ENCODE measurements at regions not wholly inside any gene's neighbourhood (a gene's known extent, or its start where the extent isn't known, plus 50 kb on each side); places are given as distances from the start of the nearest gene placed in this dataset.
"Not testable (repeated sequence)": the region's sequence is repeated elsewhere in the genome, so short reads cannot be mapped to it uniquely, and the experiment has no call there.

- DNase-seq, result not testable (repeated sequence)
Measured at GRCh38 chr7:6882321-6882721, 56.2 kb upstream of the CCZ1B start.

GRCh38 chr7:6883756-6884155 is 57.7 kb upstream of the CCZ1B start:
- not testable (repeated sequence) for DNase-seq

GRCh38 chr7:6886198-6886597 is 60.1 kb upstream of the CCZ1B start:
- DNase-seq, result no peak

GRCh38 chr7:6888267-6889045 is 62.4 kb upstream of the CCZ1B start:
- DNase-seq, result not testable (repeated sequence)

- DNase-seq, result no peak
Measured at GRCh38 chr7:6889252-6889812, 63.3 kb upstream of the CCZ1B start.

GRCh38 chr7:6902097-6902518 is 76.0 kb upstream of the CCZ1B start:
- DNase-seq, result not testable (repeated sequence)

GRCh38 chr7:6903289-6903688 is 77.2 kb upstream of the CCZ1B start:
- DNase-seq, result not testable (repeated sequence)

GRCh38 chr7:6903792-6904191 is 77.7 kb upstream of the CCZ1B start:
- DNase-seq, result not testable (repeated sequence)

GRCh38 chr7:6917258-6917657 is 91.2 kb upstream of the CCZ1B start:
- DNase-seq, result no peak

- not testable (repeated sequence) for DNase-seq
Measured at GRCh38 chr7:6919169-6919568, 93.1 kb upstream of the CCZ1B start.

GRCh38 chr7:6924523-6924922 is 98.4 kb upstream of the CCZ1B start:
- not testable (repeated sequence) for DNase-seq

GRCh38 chr7:6926193-6927174 is 100.4 kb upstream of the CCZ1B start:
- DNase-seq, result not testable (repeated sequence)

- not testable (repeated sequence) for DNase-seq
Measured at GRCh38 chr7:6927643-6928042, 101.6 kb upstream of the CCZ1B start.

- DNase-seq, result not testable (repeated sequence)
Measured at GRCh38 chr7:6929588-6929987, 103.5 kb upstream of the CCZ1B start.

- DNase-seq, result not testable (repeated sequence)
Measured at GRCh38 chr7:6930081-6930635, 104.1 kb upstream of the CCZ1B start.

GRCh38 chr7:6930787-6931186 is 104.7 kb upstream of the CCZ1B start:
- not testable (repeated sequence) for DNase-seq

GRCh38 chr7:6931456-6931855 is 105.4 kb upstream of the CCZ1B start:
- not testable (repeated sequence) for DNase-seq

GRCh38 chr7:6933954-6934632 is 108.0 kb upstream of the CCZ1B start:
- DNase-seq, result not testable (repeated sequence)

GRCh38 chr7:6934981-6935380 is 108.9 kb upstream of the CCZ1B start:
- DNase-seq, result no peak

GRCh38 chr7:6936626-6937025 is 110.6 kb upstream of the CCZ1B start:
- DNase-seq, result not testable (repeated sequence)

- not testable (repeated sequence) for DNase-seq
Measured at GRCh38 chr7:6937746-6938145, 111.7 kb upstream of the CCZ1B start.

- not testable (repeated sequence) for DNase-seq
Measured at GRCh38 chr7:6938284-6938683, 112.2 kb upstream of the CCZ1B start.
